GM23338 (cell line): ENCODE measurements at regions not wholly inside any gene's neighbourhood (a gene's known extent, or its start where the extent isn't known, plus 50 kb on each side); places are given as distances from the start of the nearest gene placed in this dataset.

Source experiments
- ATAC-seq: fragments of 200-7000 bp; cut with Tn5 transposase; 3 replicates; pipeline ENCODE4 v1.9.1; 2020
- DNase-seq: peaks from one replicate; pipeline ENCODE4 v3.0.0-alpha.2; 2015; ENCODE audit warnings: low spot score
- H2AFZ ChIP-seq: fragments of 200-600 bp; sonication (generic); 2 replicates; pipeline ENCODE4 v1.8.0; 2016; ENCODE audit warnings: antibody characterized with exemption, mild to moderate bottlenecking, moderate library complexity
- H3F3A ChIP-seq: fragments of 200-600 bp; sonication (generic); replicated peaks from 2 replicates; pipeline ENCODE4 v1.8.0; 2017; ENCODE audit warnings: antibody characterized with exemption, mixed run types, low read depth
- H3K27ac ChIP-seq: fragments of 200-600 bp; sonication (generic); 2 replicates; pipeline ENCODE4 v1.6.1; 2016; ENCODE audit warnings: low read depth
- H3K27me3 ChIP-seq: fragments of 200-600 bp; sonication (generic); 2 replicates; pipeline ENCODE4 v1.8.0; 2016; ENCODE audit warnings: mild to moderate bottlenecking, mixed run types, moderate library complexity; ENCODE audit not compliant: insufficient read depth
- H3K36me3 ChIP-seq: fragments of 200-600 bp; sonication (generic); 2 replicates; pipeline ENCODE4 v1.8.0; 2016; ENCODE audit warnings: mild to moderate bottlenecking; ENCODE audit not compliant: insufficient read depth
- H3K4me1 ChIP-seq: fragments of 200-600 bp; sonication (generic); 2 replicates; pipeline ENCODE4 v1.8.0; 2016; ENCODE audit warnings: mild to moderate bottlenecking, moderate library complexity; ENCODE audit not compliant: insufficient read depth
- H3K4me2 ChIP-seq: fragments of 200-600 bp; sonication (generic); 2 replicates; pipeline ENCODE4 v1.7.1; 2017; ENCODE audit warnings: mixed run types
- H3K4me3 ChIP-seq: fragments of 200-600 bp; sonication (generic); 2 replicates; pipeline ENCODE4 v1.6.1; 2016; ENCODE audit warnings: mixed run types
- H3K79me2 ChIP-seq: fragments of 200-600 bp; sonication (generic); replicated peaks from 2 replicates; pipeline ENCODE4 v1.8.0; 2017; ENCODE audit warnings: mild to moderate bottlenecking; ENCODE audit not compliant: insufficient read depth
- H3K9me2 ChIP-seq: fragments of 200-600 bp; sonication (generic); 2 replicates; pipeline ENCODE4 v1.8.0; 2017; ENCODE audit not compliant: insufficient read depth
- H4K20me1 ChIP-seq: fragments of 200-600 bp; sonication (generic); replicated peaks from 2 replicates; pipeline ENCODE4 v1.8.0; 2017; ENCODE audit warnings: mild to moderate bottlenecking; ENCODE audit not compliant: insufficient read depth
- H3K27ac Mint-ChIP-seq: 2 replicates; pipeline ENCODE4 v1.8.0; 2020; ENCODE audit warnings: inconsistent platforms, mild to moderate bottlenecking, moderate library complexity, mixed read lengths
- H3K27me3 Mint-ChIP-seq: 3 replicates; pipeline ENCODE4 v1.8.0; 2022; ENCODE audit warnings: low read depth, mild to moderate bottlenecking, moderate library complexity, mixed read lengths, inconsistent platforms; ENCODE audit not compliant: insufficient read depth, poor library complexity
- H3K36me3 Mint-ChIP-seq: 3 replicates; pipeline ENCODE4 v1.8.0; 2021; ENCODE audit warnings: low read depth, mild to moderate bottlenecking, inconsistent platforms, moderate library complexity, mixed read lengths
- H3K4me1 Mint-ChIP-seq: 3 replicates; pipeline ENCODE4 v1.8.0; 2020; ENCODE audit warnings: mild to moderate bottlenecking, inconsistent platforms, mixed read lengths
- H3K4me3 Mint-ChIP-seq: 3 replicates; pipeline ENCODE4 v1.8.0; 2021; ENCODE audit warnings: moderate library complexity, mild to moderate bottlenecking, inconsistent platforms, mixed read lengths
- H3K9me3 Mint-ChIP-seq: 3 replicates; pipeline ENCODE4 v1.8.0; 2020; ENCODE audit warnings: moderate library complexity, mild to moderate bottlenecking, inconsistent platforms, mixed read lengths
- CREB1 ChIP-seq: fragments of 250-450 bp; sonication (Bioruptor Pico); IDR thresholded peaks from 2 replicates; pipeline ENCODE4 v1.5.0; 2020; ENCODE audit warnings: low read depth, mild to moderate bottlenecking, moderate library complexity
- EZH2 ChIP-seq: fragments of 200-600 bp; sonication (generic); IDR thresholded peaks from one replicate; pipeline ENCODE4 v1.8.0; 2017; ENCODE audit warnings: antibody characterized with exemption, mild to moderate bottlenecking, low read depth; ENCODE audit not compliant: unreplicated experiment
- EZH2phosphoT487 ChIP-seq: fragments of 200-600 bp; sonication (generic); IDR thresholded peaks from one replicate; pipeline ENCODE4 v1.8.1; 2018; ENCODE audit warnings: antibody characterized with exemption; ENCODE audit not compliant: unreplicated experiment
- JUNB ChIP-seq: IDR thresholded peaks from one replicate; pipeline ENCODE4 v1.6.1; 2016; ENCODE audit warnings: antibody characterized with exemption; ENCODE audit not compliant: unreplicated experiment
- NANOG ChIP-seq: IDR thresholded peaks from 2 replicates; pipeline ENCODE4 v1.6.1; 2016; ENCODE audit warnings: antibody characterized with exemption, borderline replicate concordance
- POLR2AphosphoS5 ChIP-seq: IDR thresholded peaks from 2 replicates; pipeline ENCODE4 v1.6.1; 2016; ENCODE audit warnings: antibody characterized with exemption, low read depth
- STAT1 ChIP-seq: IDR thresholded peaks from one replicate; pipeline ENCODE4 v1.6.1; 2016; ENCODE audit warnings: antibody characterized with exemption; ENCODE audit not compliant: unreplicated experiment
- ZNF114 ChIP-seq: fragments of 250-450 bp; sonication (Bioruptor Pico); IDR thresholded peaks from 2 replicates; pipeline ENCODE4 v1.5.0; 2020; ENCODE audit warnings: mild to moderate bottlenecking, moderate library complexity
- ZNF331 ChIP-seq: fragments of 250-450 bp; sonication (Bioruptor Pico); IDR thresholded peaks from 2 replicates; pipeline ENCODE4 v1.5.0; 2020; ENCODE audit warnings: low read depth, mild to moderate bottlenecking, moderate library complexity
- TF ChIP-seq, protein P1 (sequence below), 2 experiments: fragments of 200-600 bp in 1 of 2; sonication (generic) in 1 of 2; conservative IDR thresholded peaks; 2 replicates each; pipeline versions ENCODE4 v1.5.1 to v1.6.1; 2016 to 2017; ENCODE audit warnings: antibody characterized with exemption in 2 of 2, low read depth in 2 of 2, mild to moderate bottlenecking in 2 of 2, moderate library complexity in 1 of 2
- TF ChIP-seq, protein P2 (sequence below): IDR thresholded peaks from 2 replicates; pipeline ENCODE4 v1.6.1; 2016; ENCODE audit warnings: antibody characterized with exemption
- TF ChIP-seq, protein P3 (sequence below): fragments of 250-450 bp; sonication (Bioruptor Pico); IDR thresholded peaks from 2 replicates; pipeline ENCODE4 v1.5.0; 2020; ENCODE audit warnings: mild to moderate bottlenecking, moderate library complexity
- TF ChIP-seq, protein P4 (sequence below): IDR thresholded peaks from one replicate; pipeline ENCODE4 v1.6.1; 2018; ENCODE audit warnings: antibody characterized with exemption; ENCODE audit not compliant: unreplicated experiment

DNA sequence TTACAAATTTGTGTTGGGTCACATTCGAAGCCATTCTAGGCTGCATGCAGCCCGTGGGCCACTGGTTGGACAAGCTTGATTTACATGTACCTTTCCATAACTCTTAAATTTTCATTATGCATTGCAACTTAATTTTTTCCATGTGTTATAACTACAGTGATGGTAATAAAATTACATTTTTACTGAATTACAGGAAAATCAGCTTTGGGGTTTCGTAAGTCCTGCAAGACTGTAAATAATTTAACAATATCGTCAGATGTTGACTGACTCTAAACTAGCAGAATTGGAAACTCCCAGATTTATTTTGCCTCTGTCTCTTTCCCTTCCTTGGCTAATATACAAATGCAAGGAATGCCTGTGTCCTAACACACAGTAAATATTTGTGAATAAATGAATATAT lies 88.0 kb upstream of the RAPGEF2 start:
- H3K27ac Mint-ChIP-seq = no peak overlapping the region
- H4K20me1 ChIP-seq = no peaks in the 10 kb centered on the region
- H3K4me1 Mint-ChIP-seq = peaks cover 54% of the 10 kb centered on the region

More for the DNA sequence above, 88.0 kb upstream of the RAPGEF2 start:
- Histone ChIP-seq H3K27me3 (no peaks in the 10 kb centered on the region), H3K4me2 (no peak overlapping the region), H3F3A (no peaks in the 10 kb centered on the region), H3K4me3 (no peak overlapping the region), H2AFZ (no peak overlapping the region), H3K36me3 (no peaks in the 10 kb centered on the region), H3K27ac (no peak overlapping the region), H3K79me2 (no peaks in the 10 kb centered on the region), H3K9me2 (no peaks in the 10 kb centered on the region), H3K4me1 (peaks cover 27% of the 10 kb centered on the region)
- no peak overlapping the region for H3K4me3 Mint-ChIP-seq
- peaks cover 14% of the 10 kb centered on the region for H3K27me3 Mint-ChIP-seq
- TF ChIP-seq, protein P1, sequence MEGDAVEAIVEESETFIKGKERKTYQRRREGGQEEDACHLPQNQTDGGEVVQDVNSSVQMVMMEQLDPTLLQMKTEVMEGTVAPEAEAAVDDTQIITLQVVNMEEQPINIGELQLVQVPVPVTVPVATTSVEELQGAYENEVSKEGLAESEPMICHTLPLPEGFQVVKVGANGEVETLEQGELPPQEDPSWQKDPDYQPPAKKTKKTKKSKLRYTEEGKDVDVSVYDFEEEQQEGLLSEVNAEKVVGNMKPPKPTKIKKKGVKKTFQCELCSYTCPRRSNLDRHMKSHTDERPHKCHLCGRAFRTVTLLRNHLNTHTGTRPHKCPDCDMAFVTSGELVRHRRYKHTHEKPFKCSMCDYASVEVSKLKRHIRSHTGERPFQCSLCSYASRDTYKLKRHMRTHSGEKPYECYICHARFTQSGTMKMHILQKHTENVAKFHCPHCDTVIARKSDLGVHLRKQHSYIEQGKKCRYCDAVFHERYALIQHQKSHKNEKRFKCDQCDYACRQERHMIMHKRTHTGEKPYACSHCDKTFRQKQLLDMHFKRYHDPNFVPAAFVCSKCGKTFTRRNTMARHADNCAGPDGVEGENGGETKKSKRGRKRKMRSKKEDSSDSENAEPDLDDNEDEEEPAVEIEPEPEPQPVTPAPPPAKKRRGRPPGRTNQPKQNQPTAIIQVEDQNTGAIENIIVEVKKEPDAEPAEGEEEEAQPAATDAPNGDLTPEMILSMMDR (conservative IDR thresholded peaks at IDR 0.05; ENCODE audit: low read depth in 2 of 2) = no peak
- no peak for TF ChIP-seq STAT1
- TF ChIP-seq, protein P2, sequence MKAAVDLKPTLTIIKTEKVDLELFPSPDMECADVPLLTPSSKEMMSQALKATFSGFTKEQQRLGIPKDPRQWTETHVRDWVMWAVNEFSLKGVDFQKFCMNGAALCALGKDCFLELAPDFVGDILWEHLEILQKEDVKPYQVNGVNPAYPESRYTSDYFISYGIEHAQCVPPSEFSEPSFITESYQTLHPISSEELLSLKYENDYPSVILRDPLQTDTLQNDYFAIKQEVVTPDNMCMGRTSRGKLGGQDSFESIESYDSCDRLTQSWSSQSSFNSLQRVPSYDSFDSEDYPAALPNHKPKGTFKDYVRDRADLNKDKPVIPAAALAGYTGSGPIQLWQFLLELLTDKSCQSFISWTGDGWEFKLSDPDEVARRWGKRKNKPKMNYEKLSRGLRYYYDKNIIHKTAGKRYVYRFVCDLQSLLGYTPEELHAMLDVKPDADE = no peak
- no peak for TF ChIP-seq EZH2phosphoT487
- TF ChIP-seq EZH2 = no peak
- TF ChIP-seq ZNF114 (CRISPR knock-in tag) = no peak
- TF ChIP-seq, protein P3, sequence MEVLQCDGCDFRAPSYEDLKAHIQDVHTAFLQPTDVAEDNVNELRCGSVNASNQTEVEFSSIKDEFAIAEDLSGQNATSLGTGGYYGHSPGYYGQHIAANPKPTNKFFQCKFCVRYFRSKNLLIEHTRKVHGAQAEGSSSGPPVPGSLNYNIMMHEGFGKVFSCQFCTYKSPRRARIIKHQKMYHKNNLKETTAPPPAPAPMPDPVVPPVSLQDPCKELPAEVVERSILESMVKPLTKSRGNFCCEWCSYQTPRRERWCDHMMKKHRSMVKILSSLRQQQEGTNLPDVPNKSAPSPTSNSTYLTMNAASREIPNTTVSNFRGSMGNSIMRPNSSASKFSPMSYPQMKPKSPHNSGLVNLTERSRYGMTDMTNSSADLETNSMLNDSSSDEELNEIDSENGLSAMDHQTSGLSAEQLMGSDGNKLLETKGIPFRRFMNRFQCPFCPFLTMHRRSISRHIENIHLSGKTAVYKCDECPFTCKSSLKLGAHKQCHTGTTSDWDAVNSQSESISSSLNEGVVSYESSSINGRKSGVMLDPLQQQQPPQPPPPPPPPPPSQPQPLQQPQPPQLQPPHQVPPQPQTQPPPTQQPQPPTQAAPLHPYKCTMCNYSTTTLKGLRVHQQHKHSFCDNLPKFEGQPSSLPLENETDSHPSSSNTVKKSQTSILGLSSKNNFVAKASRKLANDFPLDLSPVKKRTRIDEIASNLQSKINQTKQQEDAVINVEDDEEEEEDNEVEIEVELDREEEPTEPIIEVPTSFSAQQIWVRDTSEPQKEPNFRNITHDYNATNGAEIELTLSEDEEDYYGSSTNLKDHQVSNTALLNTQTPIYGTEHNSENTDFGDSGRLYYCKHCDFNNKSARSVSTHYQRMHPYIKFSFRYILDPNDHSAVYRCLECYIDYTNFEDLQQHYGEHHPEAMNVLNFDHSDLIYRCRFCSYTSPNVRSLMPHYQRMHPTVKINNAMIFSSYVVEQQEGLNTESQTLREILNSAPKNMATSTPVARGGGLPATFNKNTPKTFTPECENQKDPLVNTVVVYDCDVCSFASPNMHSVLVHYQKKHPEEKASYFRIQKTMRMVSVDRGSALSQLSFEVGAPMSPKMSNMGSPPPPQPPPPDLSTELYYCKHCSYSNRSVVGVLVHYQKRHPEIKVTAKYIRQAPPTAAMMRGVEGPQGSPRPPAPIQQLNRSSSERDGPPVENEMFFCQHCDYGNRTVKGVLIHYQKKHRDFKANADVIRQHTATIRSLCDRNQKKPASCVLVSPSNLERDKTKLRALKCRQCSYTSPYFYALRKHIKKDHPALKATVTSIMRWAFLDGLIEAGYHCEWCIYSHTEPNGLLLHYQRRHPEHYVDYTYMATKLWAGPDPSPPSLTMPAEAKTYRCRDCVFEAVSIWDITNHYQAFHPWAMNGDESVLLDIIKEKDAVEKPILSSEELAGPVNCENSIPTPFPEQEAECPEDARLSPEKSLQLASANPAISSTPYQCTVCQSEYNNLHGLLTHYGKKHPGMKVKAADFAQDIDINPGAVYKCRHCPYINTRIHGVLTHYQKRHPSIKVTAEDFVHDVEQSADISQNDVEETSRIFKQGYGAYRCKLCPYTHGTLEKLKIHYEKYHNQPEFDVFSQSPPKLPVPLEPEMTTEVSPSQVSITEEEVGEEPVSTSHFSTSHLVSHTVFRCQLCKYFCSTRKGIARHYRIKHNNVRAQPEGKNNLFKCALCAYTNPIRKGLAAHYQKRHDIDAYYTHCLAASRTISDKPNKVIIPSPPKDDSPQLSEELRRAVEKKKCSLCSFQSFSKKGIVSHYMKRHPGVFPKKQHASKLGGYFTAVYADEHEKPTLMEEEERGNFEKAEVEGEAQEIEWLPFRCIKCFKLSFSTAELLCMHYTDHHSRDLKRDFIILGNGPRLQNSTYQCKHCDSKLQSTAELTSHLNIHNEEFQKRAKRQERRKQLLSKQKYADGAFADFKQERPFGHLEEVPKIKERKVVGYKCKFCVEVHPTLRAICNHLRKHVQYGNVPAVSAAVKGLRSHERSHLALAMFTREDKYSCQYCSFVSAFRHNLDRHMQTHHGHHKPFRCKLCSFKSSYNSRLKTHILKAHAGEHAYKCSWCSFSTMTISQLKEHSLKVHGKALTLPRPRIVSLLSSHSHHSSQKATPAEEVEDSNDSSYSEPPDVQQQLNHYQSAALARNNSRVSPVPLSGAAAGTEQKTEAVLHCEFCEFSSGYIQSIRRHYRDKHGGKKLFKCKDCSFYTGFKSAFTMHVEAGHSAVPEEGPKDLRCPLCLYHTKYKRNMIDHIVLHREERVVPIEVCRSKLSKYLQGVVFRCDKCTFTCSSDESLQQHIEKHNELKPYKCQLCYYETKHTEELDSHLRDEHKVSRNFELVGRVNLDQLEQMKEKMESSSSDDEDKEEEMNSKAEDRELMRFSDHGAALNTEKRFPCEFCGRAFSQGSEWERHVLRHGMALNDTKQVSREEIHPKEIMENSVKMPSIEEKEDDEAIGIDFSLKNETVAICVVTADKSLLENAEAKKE (CRISPR knock-in tag) = no peak
- TF ChIP-seq JUNB = no peak
- no peak for TF ChIP-seq POLR2AphosphoS5
- no peak for TF ChIP-seq CREB1 (CRISPR knock-in tag)
- TF ChIP-seq NANOG = no peak
- TF ChIP-seq ZNF331 (CRISPR knock-in tag) = no peak
- TF ChIP-seq, protein P4, sequence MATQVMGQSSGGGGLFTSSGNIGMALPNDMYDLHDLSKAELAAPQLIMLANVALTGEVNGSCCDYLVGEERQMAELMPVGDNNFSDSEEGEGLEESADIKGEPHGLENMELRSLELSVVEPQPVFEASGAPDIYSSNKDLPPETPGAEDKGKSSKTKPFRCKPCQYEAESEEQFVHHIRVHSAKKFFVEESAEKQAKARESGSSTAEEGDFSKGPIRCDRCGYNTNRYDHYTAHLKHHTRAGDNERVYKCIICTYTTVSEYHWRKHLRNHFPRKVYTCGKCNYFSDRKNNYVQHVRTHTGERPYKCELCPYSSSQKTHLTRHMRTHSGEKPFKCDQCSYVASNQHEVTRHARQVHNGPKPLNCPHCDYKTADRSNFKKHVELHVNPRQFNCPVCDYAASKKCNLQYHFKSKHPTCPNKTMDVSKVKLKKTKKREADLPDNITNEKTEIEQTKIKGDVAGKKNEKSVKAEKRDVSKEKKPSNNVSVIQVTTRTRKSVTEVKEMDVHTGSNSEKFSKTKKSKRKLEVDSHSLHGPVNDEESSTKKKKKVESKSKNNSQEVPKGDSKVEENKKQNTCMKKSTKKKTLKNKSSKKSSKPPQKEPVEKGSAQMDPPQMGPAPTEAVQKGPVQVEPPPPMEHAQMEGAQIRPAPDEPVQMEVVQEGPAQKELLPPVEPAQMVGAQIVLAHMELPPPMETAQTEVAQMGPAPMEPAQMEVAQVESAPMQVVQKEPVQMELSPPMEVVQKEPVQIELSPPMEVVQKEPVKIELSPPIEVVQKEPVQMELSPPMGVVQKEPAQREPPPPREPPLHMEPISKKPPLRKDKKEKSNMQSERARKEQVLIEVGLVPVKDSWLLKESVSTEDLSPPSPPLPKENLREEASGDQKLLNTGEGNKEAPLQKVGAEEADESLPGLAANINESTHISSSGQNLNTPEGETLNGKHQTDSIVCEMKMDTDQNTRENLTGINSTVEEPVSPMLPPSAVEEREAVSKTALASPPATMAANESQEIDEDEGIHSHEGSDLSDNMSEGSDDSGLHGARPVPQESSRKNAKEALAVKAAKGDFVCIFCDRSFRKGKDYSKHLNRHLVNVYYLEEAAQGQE = no peak
- DNase-seq (no peak), ATAC-seq (no peak)
- H3K36me3 Mint-ChIP-seq = no peaks in the 10 kb centered on the region
- H3K9me3 Mint-ChIP-seq = no peaks in the 10 kb centered on the region
